ENCODE measurements at regions not wholly inside any gene's neighbourhood (a gene's known extent, or its start where the extent isn't known, plus 50 kb on each side); places are given as distances from the start of the nearest gene placed in this dataset.
"Not testable (repeated sequence)": the region's sequence is repeated elsewhere in the genome, so short reads cannot be mapped to it uniquely, and the experiment has no call there.

DNA sequence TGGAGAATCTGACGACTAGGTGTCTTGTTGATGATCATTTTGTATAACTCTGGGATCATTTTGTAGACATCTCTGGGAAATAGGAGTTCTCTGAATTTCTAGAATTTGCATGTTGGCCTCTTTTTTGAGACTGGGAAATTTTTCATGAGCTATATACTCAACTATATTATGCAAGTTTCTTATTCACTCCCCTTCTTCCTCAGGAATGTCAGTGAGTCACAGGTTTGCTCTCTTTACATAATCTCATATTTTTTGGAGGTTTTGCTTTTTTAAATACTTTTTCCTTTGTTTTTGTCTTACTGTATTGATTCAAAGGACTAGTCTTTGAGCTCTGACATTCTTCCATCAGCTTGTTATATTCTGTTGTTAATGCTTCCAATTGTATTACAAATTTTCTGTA is 1324.2 kb downstream of the TECRL start:
- H3K9me3 ChIP-seq (ENCODE audit: low read depth) = no peaks in the 10 kb centered on the region
- no peaks in the 10 kb centered on the region for H4K20me1 ChIP-seq (ENCODE audit: insufficient read depth, poor library complexity, severe bottlenecking)
- H3K4me3 ChIP-seq = no peak overlapping the region
- H3K27me3 ChIP-seq = no peaks in the 10 kb centered on the region
- no peaks in the 10 kb centered on the region for H3K79me2 ChIP-seq
- DNase-seq (ENCODE audit: low spot score) = no peak
- no peaks in the 10 kb centered on the region for H3K36me3 ChIP-seq (replicated peaks; ENCODE audit: insufficient read depth, low read depth)
- H2AFZ ChIP-seq = no peak overlapping the region
- H3K9me2 ChIP-seq (replicated peaks; ENCODE audit: insufficient read depth) = no peaks in the 10 kb centered on the region
- H3K27ac ChIP-seq = no peak overlapping the region
- TF ChIP-seq EZH2phosphoT487 (IDR thresholded peaks at IDR 0.05; ENCODE audit: low read depth, severe bottlenecking, unreplicated experiment) (no peak), EZH2 (IDR thresholded peaks at IDR 0.05; ENCODE audit: borderline replicate concordance) (no peak)
- TF ChIP-seq, protein P1, sequence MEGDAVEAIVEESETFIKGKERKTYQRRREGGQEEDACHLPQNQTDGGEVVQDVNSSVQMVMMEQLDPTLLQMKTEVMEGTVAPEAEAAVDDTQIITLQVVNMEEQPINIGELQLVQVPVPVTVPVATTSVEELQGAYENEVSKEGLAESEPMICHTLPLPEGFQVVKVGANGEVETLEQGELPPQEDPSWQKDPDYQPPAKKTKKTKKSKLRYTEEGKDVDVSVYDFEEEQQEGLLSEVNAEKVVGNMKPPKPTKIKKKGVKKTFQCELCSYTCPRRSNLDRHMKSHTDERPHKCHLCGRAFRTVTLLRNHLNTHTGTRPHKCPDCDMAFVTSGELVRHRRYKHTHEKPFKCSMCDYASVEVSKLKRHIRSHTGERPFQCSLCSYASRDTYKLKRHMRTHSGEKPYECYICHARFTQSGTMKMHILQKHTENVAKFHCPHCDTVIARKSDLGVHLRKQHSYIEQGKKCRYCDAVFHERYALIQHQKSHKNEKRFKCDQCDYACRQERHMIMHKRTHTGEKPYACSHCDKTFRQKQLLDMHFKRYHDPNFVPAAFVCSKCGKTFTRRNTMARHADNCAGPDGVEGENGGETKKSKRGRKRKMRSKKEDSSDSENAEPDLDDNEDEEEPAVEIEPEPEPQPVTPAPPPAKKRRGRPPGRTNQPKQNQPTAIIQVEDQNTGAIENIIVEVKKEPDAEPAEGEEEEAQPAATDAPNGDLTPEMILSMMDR (IDR thresholded peaks at IDR 0.05; ENCODE audit: poor library complexity) = no peak
- WGBS (ENCODE audit: low lambda C conversion rate, missing lambda C conversion rate) = 81% methylated on average over 1 of the region's 1 CpG
- no peak overlapping the region for H3K4me2 ChIP-seq
- no peaks in the 10 kb centered on the region for H3K4me1 ChIP-seq (ENCODE audit: insufficient read depth)

- Histone ChIP-seq H2AFZ (no peak overlapping the region), H3K27me3 (no peaks in the 10 kb centered on the region), H3K36me3 (replicated peaks; ENCODE audit: insufficient read depth, low read depth) (no peaks in the 10 kb centered on the region), H3K79me2 (no peaks in the 10 kb centered on the region), H3K9me2 (replicated peaks; ENCODE audit: insufficient read depth) (no peaks in the 10 kb centered on the region), H4K20me1 (ENCODE audit: insufficient read depth, poor library complexity, severe bottlenecking) (no peaks in the 10 kb centered on the region), H3K4me1 (ENCODE audit: insufficient read depth) (no peaks in the 10 kb centered on the region), H3K27ac (no peak overlapping the region), H3K9me3 (ENCODE audit: low read depth) (no peaks in the 10 kb centered on the region), H3K4me3 (no peak overlapping the region), H3K4me2 (no peak overlapping the region)
- TF ChIP-seq EZH2 (IDR thresholded peaks at IDR 0.05; ENCODE audit: borderline replicate concordance) (no peak), EZH2phosphoT487 (IDR thresholded peaks at IDR 0.05; ENCODE audit: low read depth, severe bottlenecking, unreplicated experiment) (no peak)
- TF ChIP-seq, protein P1 (IDR thresholded peaks at IDR 0.05; ENCODE audit: poor library complexity) = no peak
- no peak for DNase-seq (ENCODE audit: low spot score)
- 45% methylated on average over 1 of the region's 1 CpG for WGBS (ENCODE audit: low lambda C conversion rate, missing lambda C conversion rate)
Measured at GRCh38 chr4:63080934-63081333, 1328.3 kb downstream of the TECRL start.

- no peak overlapping the region for H3K4me3 ChIP-seq
- 62% methylated on average over 4 of the region's 4 CpGs for WGBS (ENCODE audit: low lambda C conversion rate, missing lambda C conversion rate)
- no peaks in the 10 kb centered on the region for H3K9me3 ChIP-seq (ENCODE audit: low read depth)
- TF ChIP-seq EZH2phosphoT487 (IDR thresholded peaks at IDR 0.05; ENCODE audit: low read depth, severe bottlenecking, unreplicated experiment) = no peak
- TF ChIP-seq EZH2 (IDR thresholded peaks at IDR 0.05; ENCODE audit: borderline replicate concordance) = no peak
- TF ChIP-seq, protein P1 (IDR thresholded peaks at IDR 0.05; ENCODE audit: poor library complexity) = no peak
- no peaks in the 10 kb centered on the region for H3K36me3 ChIP-seq (replicated peaks; ENCODE audit: insufficient read depth, low read depth)
- H3K4me2 ChIP-seq = no peak overlapping the region
- H3K27ac ChIP-seq = no peak overlapping the region
- DNase-seq (ENCODE audit: low spot score) = no peak
- no peak overlapping the region for H2AFZ ChIP-seq
- H3K9me2 ChIP-seq (replicated peaks; ENCODE audit: insufficient read depth) = no peaks in the 10 kb centered on the region
- no peaks in the 10 kb centered on the region for H3K27me3 ChIP-seq
- H3K4me1 ChIP-seq (ENCODE audit: insufficient read depth) = no peaks in the 10 kb centered on the region
- H3K79me2 ChIP-seq = no peaks in the 10 kb centered on the region
- no peaks in the 10 kb centered on the region for H4K20me1 ChIP-seq (ENCODE audit: insufficient read depth, poor library complexity, severe bottlenecking)
Measured at GRCh38 chr4:63063760-63064159, 1345.5 kb downstream of the TECRL start.

DNA sequence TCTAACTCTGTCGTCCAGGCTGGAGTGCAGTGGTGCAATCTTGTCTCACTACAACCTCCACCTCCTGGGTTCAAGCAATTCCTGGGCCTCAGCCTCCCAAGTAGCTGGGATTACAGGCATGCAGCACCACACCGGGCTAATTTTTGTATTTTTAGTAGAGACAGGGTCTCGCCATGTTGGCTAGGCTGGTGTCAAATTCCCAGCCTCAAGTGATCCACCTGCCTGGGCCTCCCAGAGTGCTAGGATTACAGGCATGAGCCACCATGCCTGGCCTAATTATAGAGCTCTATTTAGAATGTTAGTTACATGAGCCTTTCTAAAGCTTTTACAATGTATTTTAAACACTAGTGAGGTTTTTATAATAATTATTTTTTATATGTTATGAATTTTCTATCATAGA is 1346.4 kb downstream of the TECRL start:
- not testable (repeated sequence) for H3K4me2 ChIP-seq; H3K27me3 ChIP-seq; H3K9me3 ChIP-seq (ENCODE audit: low read depth); H3K4me1 ChIP-seq (ENCODE audit: insufficient read depth); H3K4me3 ChIP-seq; DNase-seq (ENCODE audit: low spot score); H3K79me2 ChIP-seq; H3K36me3 ChIP-seq (replicated peaks; ENCODE audit: insufficient read depth, low read depth); H3K9me2 ChIP-seq (replicated peaks; ENCODE audit: insufficient read depth); H4K20me1 ChIP-seq (ENCODE audit: insufficient read depth, poor library complexity, severe bottlenecking); H2AFZ ChIP-seq; H3K27ac ChIP-seq
- 91% methylated on average over 3 of the region's 3 CpGs for WGBS (ENCODE audit: low lambda C conversion rate, missing lambda C conversion rate)
